ENCODE measurements at regions not wholly inside any gene's neighbourhood (a gene's known extent, or its start where the extent isn't known, plus 50 kb on each side); places are given as distances from the start of the nearest gene placed in this dataset.

DNA sequence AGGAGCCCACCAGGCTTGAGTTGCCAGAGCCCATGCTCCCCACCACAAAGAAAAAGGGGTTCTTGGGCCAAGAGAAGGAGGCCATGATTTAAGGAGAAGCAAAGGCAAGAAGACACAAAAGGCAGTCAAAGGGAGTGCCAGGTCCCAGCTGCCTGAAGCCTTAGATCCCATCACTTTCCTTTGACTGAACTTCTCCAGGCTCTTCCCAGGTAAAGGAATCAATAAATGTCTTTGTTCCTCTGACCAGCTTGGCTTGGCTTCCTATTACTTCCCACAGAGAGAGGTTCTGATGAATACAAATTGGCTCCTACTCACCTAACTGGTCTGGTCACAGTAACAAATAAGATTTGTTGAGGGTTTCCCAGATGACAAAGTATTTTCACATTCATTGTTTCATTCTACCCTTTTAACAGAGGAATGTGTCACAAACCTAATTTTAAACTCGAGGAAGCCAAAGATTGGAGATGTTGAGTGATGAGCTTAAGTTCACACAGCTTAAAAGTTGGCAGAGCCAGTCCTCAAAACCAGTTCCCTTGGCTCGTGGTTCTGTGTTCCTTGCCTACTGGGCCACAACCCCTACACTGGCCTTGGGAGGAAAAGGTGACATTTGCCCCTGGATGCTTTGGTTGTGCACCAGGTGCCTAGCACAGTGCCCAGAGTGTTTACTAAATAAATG lies 96.4 kb upstream of the SESN3 start:
- TF ChIP-seq, protein P1, sequence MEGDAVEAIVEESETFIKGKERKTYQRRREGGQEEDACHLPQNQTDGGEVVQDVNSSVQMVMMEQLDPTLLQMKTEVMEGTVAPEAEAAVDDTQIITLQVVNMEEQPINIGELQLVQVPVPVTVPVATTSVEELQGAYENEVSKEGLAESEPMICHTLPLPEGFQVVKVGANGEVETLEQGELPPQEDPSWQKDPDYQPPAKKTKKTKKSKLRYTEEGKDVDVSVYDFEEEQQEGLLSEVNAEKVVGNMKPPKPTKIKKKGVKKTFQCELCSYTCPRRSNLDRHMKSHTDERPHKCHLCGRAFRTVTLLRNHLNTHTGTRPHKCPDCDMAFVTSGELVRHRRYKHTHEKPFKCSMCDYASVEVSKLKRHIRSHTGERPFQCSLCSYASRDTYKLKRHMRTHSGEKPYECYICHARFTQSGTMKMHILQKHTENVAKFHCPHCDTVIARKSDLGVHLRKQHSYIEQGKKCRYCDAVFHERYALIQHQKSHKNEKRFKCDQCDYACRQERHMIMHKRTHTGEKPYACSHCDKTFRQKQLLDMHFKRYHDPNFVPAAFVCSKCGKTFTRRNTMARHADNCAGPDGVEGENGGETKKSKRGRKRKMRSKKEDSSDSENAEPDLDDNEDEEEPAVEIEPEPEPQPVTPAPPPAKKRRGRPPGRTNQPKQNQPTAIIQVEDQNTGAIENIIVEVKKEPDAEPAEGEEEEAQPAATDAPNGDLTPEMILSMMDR (IDR thresholded peaks at IDR 0.05), result no peak
- no peak for DNase-seq
- intact Hi-C loops (cut with DNase I), result no loop called here
- Histone ChIP-seq H3K27ac (peak overlapping the region in 1 of 4 donors; percentile 29), H3K4me3 (no peak overlapping the region), H3K4me1 (peaks cover 0 to 31% (median 0%) of the 10 kb centered on the region in 3 donors), H3K27me3 (no peaks in the 10 kb centered on the region), H3K9me3 (no peaks in the 10 kb centered on the region), H3K36me3 (no peaks in the 10 kb centered on the region)
- 17 to 46% methylated on average over 2 of the region's 2 CpGs for WGBS, 2 donors

DNA sequence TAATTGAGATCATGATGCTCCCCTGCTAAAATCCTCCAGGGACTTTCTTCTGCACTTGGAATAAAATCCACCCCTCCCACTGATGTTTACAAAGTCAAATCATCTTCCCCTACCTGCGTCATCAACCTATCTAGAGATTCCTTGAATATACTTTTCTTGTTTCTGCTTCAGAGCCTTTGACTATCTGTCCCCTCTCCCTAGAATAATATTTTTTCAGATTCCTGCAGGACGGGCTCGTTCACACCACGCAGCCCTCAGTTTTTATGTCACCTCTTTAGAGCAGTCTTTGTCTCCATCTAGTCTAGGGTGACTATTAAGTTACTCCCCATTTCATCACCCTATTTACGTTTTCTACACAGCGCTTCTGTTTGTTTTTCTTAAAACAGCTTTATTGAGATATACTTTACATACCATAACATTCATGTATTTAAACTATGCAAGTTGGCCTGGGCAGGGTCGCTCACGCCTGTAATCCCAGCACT lies 94.8 kb upstream of the SESN3 start:
- H3K36me3 ChIP-seq, result no peaks in the 10 kb centered on the region
- intact Hi-C loops (cut with DNase I), result no loop called here
- no peak overlapping the region for H3K27ac ChIP-seq
- no peaks in the 10 kb centered on the region for H3K9me3 ChIP-seq
- no peak for TF ChIP-seq POLR2A (IDR thresholded peaks at IDR 0.05)
- TF ChIP-seq, protein P1 (IDR thresholded peaks at IDR 0.05), result no peak
- H3K27me3 ChIP-seq, result no peaks in the 10 kb centered on the region
- DNase-seq, result no peak
- peaks cover 0 to 31% (median 0%) of the 10 kb centered on the region in 3 donors for H3K4me1 ChIP-seq
- H3K4me3 ChIP-seq, result no peak overlapping the region
- WGBS, 2 donors, result 86 to 91% methylated on average over 6 to 8 of the region's 8 CpGs

DNA sequence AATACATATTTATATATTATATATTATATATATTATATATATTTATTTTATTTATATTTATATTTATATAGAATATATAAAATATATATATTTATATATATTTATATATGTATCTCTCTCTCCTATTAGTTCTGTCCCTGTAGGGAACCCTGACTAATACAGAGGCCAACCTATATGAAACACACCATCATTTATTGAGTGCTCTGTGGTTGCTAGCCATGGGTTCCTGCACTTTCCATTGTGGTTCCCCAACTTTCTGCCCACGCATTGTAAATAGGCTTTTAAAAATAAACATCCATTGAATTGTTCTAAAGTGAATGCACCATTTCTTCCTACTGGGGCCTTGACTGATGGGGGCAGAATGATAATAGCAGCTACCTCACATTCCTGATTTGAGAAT lies 93.8 kb upstream of the SESN3 start:
- H3K4me1 ChIP-seq, result peaks cover 0 to 31% (median 0%) of the 10 kb centered on the region in 3 donors
- H3K27ac ChIP-seq, result no peak overlapping the region
- no peak for DNase-seq
- no peaks in the 10 kb centered on the region for H3K27me3 ChIP-seq
- no peak for TF ChIP-seq POLR2A (IDR thresholded peaks at IDR 0.05)
- TF ChIP-seq, protein P1 (IDR thresholded peaks at IDR 0.05), result no peak
- H3K36me3 ChIP-seq, result no peaks in the 10 kb centered on the region
- 53 to 91% methylated on average over 1 of the region's 1 CpG for WGBS, 2 donors
- H3K9me3 ChIP-seq, result no peaks in the 10 kb centered on the region
- no peak overlapping the region for H3K4me3 ChIP-seq
- intact Hi-C loops (cut with DNase I), result no loop called here

DNA sequence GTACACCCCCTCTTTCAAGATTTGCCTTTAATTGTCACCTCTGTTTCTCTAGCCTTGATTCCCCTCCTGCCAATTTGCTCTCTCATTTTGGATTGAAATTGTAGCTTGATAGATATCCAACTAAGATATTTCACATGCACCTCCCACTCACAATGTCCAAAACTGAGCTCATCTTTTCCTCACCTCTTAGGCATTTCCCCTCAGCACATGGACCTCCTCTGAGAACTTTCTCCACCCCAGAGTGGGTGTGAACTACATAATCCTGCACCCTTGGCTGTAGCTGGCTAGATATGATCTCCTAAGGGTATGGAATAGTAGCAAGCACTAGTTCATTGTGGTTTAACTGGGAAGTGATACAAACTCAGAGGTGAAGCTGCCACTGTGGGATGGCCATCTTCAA lies 91.5 kb upstream of the SESN3 start:
- Histone ChIP-seq H3K4me1 (peaks cover 0 to 18% (median 0%) of the 10 kb centered on the region in 3 donors), H3K27me3 (no peaks in the 10 kb centered on the region), H3K36me3 (no peaks in the 10 kb centered on the region), H3K27ac (no peak overlapping the region), H3K4me3 (no peak overlapping the region), H3K9me3 (no peaks in the 10 kb centered on the region)
- no peak for TF ChIP-seq POLR2A (IDR thresholded peaks at IDR 0.05)
- TF ChIP-seq, protein P1 (IDR thresholded peaks at IDR 0.05), result no peak
- intact Hi-C loops (cut with DNase I), result no loop called here
- DNase-seq, result no peak

DNA sequence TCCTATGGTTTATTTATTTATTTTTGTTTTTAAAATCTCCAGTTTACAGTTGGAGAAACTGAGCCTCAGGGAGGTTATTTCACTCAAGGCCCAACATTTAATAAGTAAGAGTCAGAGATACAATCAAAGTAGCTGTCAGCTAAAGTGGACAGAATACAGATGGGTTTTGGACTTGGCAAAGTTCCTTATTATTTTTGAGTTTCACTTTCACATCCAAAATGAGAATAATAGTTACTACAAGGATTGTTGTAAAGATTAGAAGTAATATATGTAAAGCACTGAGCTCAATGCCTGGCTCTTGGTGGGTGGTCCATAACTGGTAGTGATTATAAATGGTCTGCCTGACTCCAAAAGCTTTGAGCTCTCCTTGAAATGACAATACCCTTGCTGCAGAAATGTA lies 87.5 kb upstream of the SESN3 start:
- no peaks in the 10 kb centered on the region for H3K27me3 ChIP-seq
- H3K36me3 ChIP-seq, result no peaks in the 10 kb centered on the region
- H3K4me3 ChIP-seq, result no peak overlapping the region
- intact Hi-C loops (cut with DNase I), result no loop called here
- DNase-seq, result no peak
- H3K27ac ChIP-seq, result no peak overlapping the region
- H3K4me1 ChIP-seq, result peaks cover 0 to 8% (median 0%) of the 10 kb centered on the region in 3 donors
- no peaks in the 10 kb centered on the region for H3K9me3 ChIP-seq
- TF ChIP-seq, protein P1 (IDR thresholded peaks at IDR 0.05), result no peak
- no peak for TF ChIP-seq POLR2A (IDR thresholded peaks at IDR 0.05)

Data from esophagus squamous epithelium (tissue), 5 donors.